ENCODE measurements at regions not wholly inside any gene's neighbourhood (a gene's known extent, or its start where the extent isn't known, plus 50 kb on each side); places are given as distances from the start of the nearest gene placed in this dataset.

DNA sequence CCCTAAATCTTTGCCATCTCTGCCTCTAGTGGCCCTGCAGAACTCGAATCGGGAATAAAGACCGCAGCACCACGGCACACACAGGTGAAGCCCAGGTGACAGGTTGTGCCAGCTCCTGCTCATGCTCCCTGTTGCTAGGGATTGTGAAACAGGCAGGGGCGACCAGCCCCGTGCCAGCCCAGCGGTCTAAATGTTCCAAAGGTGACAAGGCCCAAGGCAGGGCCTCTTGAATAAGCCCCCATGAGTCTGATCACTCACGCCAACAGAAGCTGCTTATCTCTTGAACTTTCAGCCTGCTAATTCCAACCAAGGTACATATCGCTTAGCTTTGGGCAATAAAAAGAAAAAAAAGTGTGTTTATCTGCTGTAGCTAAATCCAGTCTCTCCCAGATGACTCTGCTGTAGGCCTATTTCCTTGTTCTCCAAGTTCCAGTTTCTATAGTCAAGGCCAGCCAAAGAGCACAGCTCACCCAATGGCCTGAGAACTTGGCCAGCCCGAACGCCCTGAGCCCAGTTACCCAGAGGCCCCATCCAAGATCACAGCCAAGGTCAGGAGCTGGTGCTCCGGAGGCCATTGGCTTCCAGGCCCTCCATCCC is 191.1 kb upstream of the GPR12 start:
- no peak overlapping the region for H3K4me3 ChIP-seq (ENCODE audit: low read depth, low read length)
- TF ChIP-seq, protein P1, sequence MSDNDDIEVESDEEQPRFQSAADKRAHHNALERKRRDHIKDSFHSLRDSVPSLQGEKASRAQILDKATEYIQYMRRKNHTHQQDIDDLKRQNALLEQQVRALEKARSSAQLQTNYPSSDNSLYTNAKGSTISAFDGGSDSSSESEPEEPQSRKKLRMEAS (IDR thresholded peaks at IDR 0.05; ENCODE audit: low read depth, low read length): no peak
- TF ChIP-seq, protein P2, sequence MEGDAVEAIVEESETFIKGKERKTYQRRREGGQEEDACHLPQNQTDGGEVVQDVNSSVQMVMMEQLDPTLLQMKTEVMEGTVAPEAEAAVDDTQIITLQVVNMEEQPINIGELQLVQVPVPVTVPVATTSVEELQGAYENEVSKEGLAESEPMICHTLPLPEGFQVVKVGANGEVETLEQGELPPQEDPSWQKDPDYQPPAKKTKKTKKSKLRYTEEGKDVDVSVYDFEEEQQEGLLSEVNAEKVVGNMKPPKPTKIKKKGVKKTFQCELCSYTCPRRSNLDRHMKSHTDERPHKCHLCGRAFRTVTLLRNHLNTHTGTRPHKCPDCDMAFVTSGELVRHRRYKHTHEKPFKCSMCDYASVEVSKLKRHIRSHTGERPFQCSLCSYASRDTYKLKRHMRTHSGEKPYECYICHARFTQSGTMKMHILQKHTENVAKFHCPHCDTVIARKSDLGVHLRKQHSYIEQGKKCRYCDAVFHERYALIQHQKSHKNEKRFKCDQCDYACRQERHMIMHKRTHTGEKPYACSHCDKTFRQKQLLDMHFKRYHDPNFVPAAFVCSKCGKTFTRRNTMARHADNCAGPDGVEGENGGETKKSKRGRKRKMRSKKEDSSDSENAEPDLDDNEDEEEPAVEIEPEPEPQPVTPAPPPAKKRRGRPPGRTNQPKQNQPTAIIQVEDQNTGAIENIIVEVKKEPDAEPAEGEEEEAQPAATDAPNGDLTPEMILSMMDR (IDR thresholded peaks at IDR 0.05; ENCODE audit: low read depth, low read length): no peak
- no peak for TF ChIP-seq POLR2A (IDR thresholded peaks at IDR 0.05; ENCODE audit: extremely low read depth, insufficient read length)
- no peak for DNase-seq (ENCODE audit: low read depth)

DNA sequence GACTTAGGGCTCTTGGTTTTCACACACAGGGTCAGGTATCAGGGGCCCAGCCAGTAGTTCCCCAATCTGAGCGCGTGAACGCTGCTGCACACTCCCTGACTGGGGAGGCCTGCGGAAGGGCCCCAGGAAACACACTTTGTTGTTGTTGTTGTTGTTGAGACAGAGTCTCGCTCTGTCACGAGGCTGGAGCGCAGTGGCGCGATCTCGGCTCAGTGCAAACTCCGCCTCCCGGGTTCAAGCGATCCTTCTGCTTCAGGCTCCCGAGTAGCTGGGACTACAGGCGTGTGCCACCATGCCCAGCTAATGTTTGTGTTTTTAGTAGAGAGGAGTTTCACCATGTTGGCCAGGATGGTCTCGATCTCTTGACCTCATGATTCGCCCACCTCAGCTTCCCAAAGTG is 190.4 kb upstream of the GPR12 start:
- TF ChIP-seq, protein P1 (IDR thresholded peaks at IDR 0.05; ENCODE audit: low read depth, low read length): no peak
- TF ChIP-seq POLR2A (IDR thresholded peaks at IDR 0.05; ENCODE audit: extremely low read depth, insufficient read length) (no peak), MYC (IDR thresholded peaks at IDR 0.05; ENCODE audit: low read depth, low read length) (no peak)
- TF ChIP-seq, protein P2 (IDR thresholded peaks at IDR 0.05; ENCODE audit: low read depth, low read length): no peak
- no peak overlapping the region for H3K4me3 ChIP-seq (ENCODE audit: low read depth, low read length)
- DNase-seq (ENCODE audit: low read depth): no peak

DNA sequence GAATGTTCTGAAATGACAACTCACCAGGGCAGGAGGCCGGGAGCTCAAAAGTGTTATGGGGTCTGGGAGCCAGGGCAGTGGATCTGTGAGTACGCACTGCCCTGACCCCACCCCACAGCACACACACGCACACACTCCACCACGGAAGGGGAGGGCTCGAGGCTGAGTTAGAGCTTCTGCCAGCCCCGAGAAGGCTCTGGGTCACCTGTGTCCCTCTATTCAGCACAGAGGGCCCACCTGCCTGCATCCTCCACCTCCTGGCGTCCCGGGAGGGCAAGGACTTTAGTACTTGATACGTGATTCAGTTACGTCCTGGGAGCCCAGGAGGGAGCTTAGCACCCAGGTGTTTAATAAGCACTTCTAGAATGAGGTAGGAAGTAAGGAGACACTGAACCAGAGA is 190.0 kb upstream of the GPR12 start:
- no peak for TF ChIP-seq POLR2A (IDR thresholded peaks at IDR 0.05; ENCODE audit: extremely low read depth, insufficient read length)
- TF ChIP-seq MYC (IDR thresholded peaks at IDR 0.05; ENCODE audit: low read depth, low read length): no peak
- TF ChIP-seq, protein P2 (IDR thresholded peaks at IDR 0.05; ENCODE audit: low read depth, low read length): no peak
- TF ChIP-seq, protein P1 (IDR thresholded peaks at IDR 0.05; ENCODE audit: low read depth, low read length): no peak
- DNase-seq (ENCODE audit: low read depth): no peak
- H3K4me3 ChIP-seq (ENCODE audit: low read depth, low read length): no peak overlapping the region

DNA sequence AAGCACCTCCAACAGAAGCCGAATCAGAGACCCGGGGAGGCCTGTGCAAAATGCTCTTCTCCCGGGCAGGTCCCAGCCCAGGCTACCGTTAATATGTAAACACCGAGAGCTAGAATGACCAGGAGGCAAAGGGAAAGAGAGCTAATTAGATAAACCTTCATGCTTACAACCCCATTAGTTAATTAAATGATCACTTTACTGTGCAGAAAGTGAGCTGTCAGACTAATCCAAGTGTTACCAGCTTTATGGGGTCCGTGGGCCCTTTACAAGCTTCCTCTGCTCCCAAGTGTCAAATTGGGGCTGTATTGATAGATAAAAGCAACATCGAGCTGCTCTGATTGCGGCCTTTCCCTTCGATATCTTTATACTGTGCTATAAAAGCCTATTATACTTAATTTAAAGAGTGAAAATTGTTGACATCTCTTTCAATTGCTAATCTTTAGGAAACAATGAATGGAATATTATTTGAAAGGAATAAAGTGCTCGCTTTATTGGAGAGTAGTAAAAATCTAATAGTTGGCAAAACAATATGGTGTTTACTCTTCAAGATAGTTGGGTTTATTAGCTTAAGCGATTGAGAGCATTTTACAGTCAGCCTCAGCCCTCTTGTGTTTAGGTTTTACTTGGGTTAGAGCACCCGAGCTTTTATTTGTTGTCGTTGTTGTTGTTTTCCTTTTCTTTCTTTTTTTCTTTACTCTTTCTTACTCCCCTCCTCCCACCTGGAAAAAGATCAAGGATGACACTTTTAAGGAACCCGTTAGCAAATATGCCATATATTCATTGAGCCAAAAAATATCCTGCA is 189.3 kb upstream of the GPR12 start:
- no peak for TF ChIP-seq MYC (IDR thresholded peaks at IDR 0.05; ENCODE audit: low read depth, low read length)
- TF ChIP-seq, protein P2 (IDR thresholded peaks at IDR 0.05; ENCODE audit: low read depth, low read length): no peak
- no peak for TF ChIP-seq POLR2A (IDR thresholded peaks at IDR 0.05; ENCODE audit: extremely low read depth, insufficient read length)
- TF ChIP-seq, protein P1 (IDR thresholded peaks at IDR 0.05; ENCODE audit: low read depth, low read length): no peak
- DNase-seq (ENCODE audit: low read depth): no peak
- no peak overlapping the region for H3K4me3 ChIP-seq (ENCODE audit: low read depth, low read length)

DNA sequence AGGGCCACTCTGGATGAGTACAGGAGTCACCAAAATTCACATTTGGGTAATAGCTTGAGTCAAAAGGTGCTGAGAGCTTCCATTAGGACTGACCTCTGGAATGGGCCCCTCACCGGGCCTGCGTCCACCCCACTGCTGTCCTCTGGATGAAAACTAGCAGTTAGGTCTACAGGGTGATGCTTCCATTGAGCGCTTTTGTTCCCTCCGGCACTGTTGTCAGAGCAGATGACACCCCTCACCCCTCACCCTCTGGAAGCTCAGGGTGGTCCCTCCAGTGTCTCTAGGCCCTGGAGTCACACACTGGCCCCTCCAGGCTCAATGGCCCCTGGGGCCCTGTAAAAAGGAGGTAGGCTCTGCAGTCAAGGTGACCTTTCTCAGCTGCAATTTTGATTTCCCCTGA is 187.8 kb upstream of the GPR12 start:
- TF ChIP-seq, protein P1 (IDR thresholded peaks at IDR 0.05; ENCODE audit: low read depth, low read length): no peak
- TF ChIP-seq MYC (IDR thresholded peaks at IDR 0.05; ENCODE audit: low read depth, low read length): no peak
- no peak for TF ChIP-seq POLR2A (IDR thresholded peaks at IDR 0.05; ENCODE audit: extremely low read depth, insufficient read length)
- TF ChIP-seq, protein P2 (IDR thresholded peaks at IDR 0.05; ENCODE audit: low read depth, low read length): no peak
- DNase-seq (ENCODE audit: low read depth): no peak
- H3K4me3 ChIP-seq (ENCODE audit: low read depth, low read length): no peak overlapping the region
